H9 (cell line): ENCODE measurements at regions not wholly inside any gene's neighbourhood (a gene's known extent, or its start where the extent isn't known, plus 50 kb on each side); places are given as distances from the start of the nearest gene placed in this dataset.

Experiments used
- DNase-seq: peaks from one replicate; pipeline ENCODE4 v3.0.0-alpha.2; 2017
- H2AFZ ChIP-seq: one replicate; pipeline ENCODE4 v1.6.1; 2013; ENCODE audit warnings: mild to moderate bottlenecking, low read length, control low read depth, moderate library complexity
- H2AK5ac ChIP-seq: 2 replicates; pipeline ENCODE4 v1.6.1; 2013; ENCODE audit warnings: low read length, control low read depth, mixed read lengths; ENCODE audit not compliant: insufficient read length
- H2BK120ac ChIP-seq: one replicate; pipeline ENCODE4 v1.6.1; 2013; ENCODE audit warnings: low read depth, mild to moderate bottlenecking, low read length, control low read depth, inconsistent platforms; ENCODE audit not compliant: poor library complexity, severe bottlenecking
- H2BK12ac ChIP-seq: 2 replicates; pipeline ENCODE4 v1.6.1; 2013; ENCODE audit warnings: low read length, control low read depth, mixed read lengths, low read depth; ENCODE audit not compliant: insufficient read length
- H2BK15ac ChIP-seq: 2 replicates; pipeline ENCODE4 v1.6.1; 2013; ENCODE audit warnings: low read depth, low read length, control low read depth
- H2BK20ac ChIP-seq: one replicate; pipeline ENCODE4 v1.6.1; 2013; ENCODE audit warnings: low read depth, mild to moderate bottlenecking, low read length, control low read depth, inconsistent platforms; ENCODE audit not compliant: poor library complexity, severe bottlenecking
- H2BK5ac ChIP-seq: 2 replicates; pipeline ENCODE4 v1.6.1; 2013; ENCODE audit warnings: low read length, control low read depth, mixed read lengths; ENCODE audit not compliant: insufficient read length
- H3K14ac ChIP-seq: 2 replicates; pipeline ENCODE4 v1.6.1; 2013; ENCODE audit warnings: low read length, control low read depth; ENCODE audit not compliant: insufficient read depth
- H3K18ac ChIP-seq: 2 replicates; pipeline ENCODE4 v1.6.1; 2013; ENCODE audit warnings: low read depth, mild to moderate bottlenecking, mixed read lengths, low read length, control low read depth; ENCODE audit not compliant: insufficient read length
- H3K23ac ChIP-seq: 2 replicates; pipeline ENCODE4 v1.6.1; 2013; ENCODE audit warnings: low read length, control low read depth, mixed read lengths, low read depth; ENCODE audit not compliant: insufficient read length
- H3K23me2 ChIP-seq: 2 replicates; pipeline ENCODE4 v1.6.1; 2013; ENCODE audit warnings: low read depth, mild to moderate bottlenecking, mixed read lengths, low read length, control low read depth; ENCODE audit not compliant: insufficient read length, poor library complexity, severe bottlenecking
- H3K27ac ChIP-seq: 2 replicates; pipeline ENCODE4 v1.5.1; 2013; ENCODE audit warnings: low read length, control low read depth, mixed read lengths, low read depth; ENCODE audit not compliant: insufficient read length
- H3K27me3 ChIP-seq: 2 replicates; pipeline ENCODE4 v1.6.1; 2013; ENCODE audit warnings: low read length, control low read depth, inconsistent platforms; ENCODE audit not compliant: insufficient read depth
- H3K4ac ChIP-seq: 2 replicates; pipeline ENCODE4 v1.6.1; 2013; ENCODE audit warnings: low read depth, mild to moderate bottlenecking, control low read depth, inconsistent platforms, low read length, moderate library complexity
- H3K4me1 ChIP-seq: 2 replicates; pipeline ENCODE4 v1.6.1; 2013; ENCODE audit warnings: low read length, control low read depth, inconsistent platforms; ENCODE audit not compliant: insufficient read depth
- H3K4me2 ChIP-seq: 2 replicates; pipeline ENCODE4 v1.6.1; 2013; ENCODE audit warnings: low read length, control low read depth, mixed read lengths; ENCODE audit not compliant: insufficient read length, insufficient read depth
- H3K56ac ChIP-seq: 2 replicates; pipeline ENCODE4 v1.6.1; 2013; ENCODE audit warnings: low read depth, mild to moderate bottlenecking, mixed read lengths, low read length, control low read depth; ENCODE audit not compliant: insufficient read length
- H3K79me1 ChIP-seq: 2 replicates; pipeline ENCODE4 v1.6.1; 2013; ENCODE audit warnings: low read depth, mild to moderate bottlenecking, moderate library complexity, low read length, control low read depth, inconsistent platforms; ENCODE audit not compliant: insufficient read depth, poor library complexity, severe bottlenecking
- H3K79me2 ChIP-seq: 2 replicates; pipeline ENCODE4 v1.6.1; 2013; ENCODE audit warnings: low read length, control low read depth, inconsistent platforms; ENCODE audit not compliant: insufficient read depth
- H3K9ac ChIP-seq: 2 replicates; pipeline ENCODE4 v1.6.1; 2013; ENCODE audit warnings: low read length, control low read depth, mixed read lengths; ENCODE audit not compliant: insufficient read length; ENCODE audit errors: extremely low read depth
- H3K9me3 ChIP-seq: one replicate; pipeline ENCODE4 v1.6.1; 2013; ENCODE audit warnings: low read depth, low read length, inconsistent platforms; ENCODE audit not compliant: control insufficient read depth
- H3T11ph ChIP-seq: one replicate; pipeline ENCODE4 v1.6.1; 2013; ENCODE audit warnings: mild to moderate bottlenecking, low read length, control low read depth, inconsistent platforms
- H4K20me1 ChIP-seq: one replicate; pipeline ENCODE4 v1.6.1; 2013; ENCODE audit not compliant: control insufficient read depth, insufficient read length, insufficient read depth
- H4K5ac ChIP-seq: 2 replicates; pipeline ENCODE4 v1.6.1; 2013; ENCODE audit warnings: low read depth, mild to moderate bottlenecking, mixed read lengths, low read length, control low read depth; ENCODE audit not compliant: insufficient read length
- H4K8ac ChIP-seq: replicated peaks from 2 replicates; pipeline ENCODE4 v1.6.1; 2013; ENCODE audit warnings: low read length, control low read depth, mixed read lengths, low read depth; ENCODE audit not compliant: insufficient read length
- H4K91ac ChIP-seq: 2 replicates; pipeline ENCODE4 v1.6.1; 2013; ENCODE audit warnings: low read depth, mild to moderate bottlenecking, moderate library complexity, mixed read lengths, low read length, control low read depth; ENCODE audit not compliant: insufficient read length
- H3K27ac Mint-ChIP-seq, 3 experiments: 2 replicates in 2 of 3; 3 replicates in 1 of 3; pipeline ENCODE4 v1.8.0; 2020 to 2021; ENCODE audit warnings: mixed read lengths in 3 of 3, mild to moderate bottlenecking in 1 of 3, moderate library complexity in 1 of 3
- H3K27me3 Mint-ChIP-seq: 2 replicates; pipeline ENCODE4 v1.8.0; 2021; ENCODE audit warnings: low read depth, mild to moderate bottlenecking, moderate library complexity, mixed read lengths
- H3K36me3 Mint-ChIP-seq, 3 experiments: 2 replicates in 2 of 3; 3 replicates in 1 of 3; pipeline ENCODE4 v1.8.0; 2020 to 2021; ENCODE audit warnings: low read depth in 3 of 3, mixed read lengths in 3 of 3; ENCODE audit not compliant: insufficient read depth in 1 of 3
- H3K4me1 Mint-ChIP-seq, 2 experiments: 2 replicates each; pipeline ENCODE4 v1.8.0; 2020; ENCODE audit warnings: mixed read lengths in 2 of 2
- H3K4me3 Mint-ChIP-seq, 2 experiments: 2 replicates in 1 of 2; 3 replicates in 1 of 2; pipeline ENCODE4 v1.8.0; 2020 to 2021; ENCODE audit warnings: mild to moderate bottlenecking in 2 of 2, mixed read lengths in 2 of 2, moderate library complexity in 1 of 2
- H3K9me3 Mint-ChIP-seq, 2 experiments: 2 replicates in 1 of 2; 3 replicates in 1 of 2; pipeline ENCODE4 v1.8.0; 2020; ENCODE audit warnings: mild to moderate bottlenecking in 2 of 2, mixed read lengths in 2 of 2, moderate library complexity in 1 of 2
- WGBS: extraction: QIAGEN DNeasy Blood & Tissue Kit; methylation state at CpG from one replicate; pipeline ENCODE4 v1.1.7; 2013; ENCODE audit warnings: missing lambda C conversion rate, low lambda C conversion rate, mixed read lengths; ENCODE audit not compliant: insufficient read length; ENCODE audit errors: extremely low coverage; 5-methylcytosine and 5-hydroxymethylcytosine counted together
- TF ChIP-seq, protein P1 (sequence below): fragments of 200-600 bp; sonication (generic); conservative IDR thresholded peaks from 3 replicates; pipeline ENCODE4 v1.8.0; 2021; ENCODE audit warnings: antibody characterized with exemption, mild to moderate bottlenecking

DNA sequence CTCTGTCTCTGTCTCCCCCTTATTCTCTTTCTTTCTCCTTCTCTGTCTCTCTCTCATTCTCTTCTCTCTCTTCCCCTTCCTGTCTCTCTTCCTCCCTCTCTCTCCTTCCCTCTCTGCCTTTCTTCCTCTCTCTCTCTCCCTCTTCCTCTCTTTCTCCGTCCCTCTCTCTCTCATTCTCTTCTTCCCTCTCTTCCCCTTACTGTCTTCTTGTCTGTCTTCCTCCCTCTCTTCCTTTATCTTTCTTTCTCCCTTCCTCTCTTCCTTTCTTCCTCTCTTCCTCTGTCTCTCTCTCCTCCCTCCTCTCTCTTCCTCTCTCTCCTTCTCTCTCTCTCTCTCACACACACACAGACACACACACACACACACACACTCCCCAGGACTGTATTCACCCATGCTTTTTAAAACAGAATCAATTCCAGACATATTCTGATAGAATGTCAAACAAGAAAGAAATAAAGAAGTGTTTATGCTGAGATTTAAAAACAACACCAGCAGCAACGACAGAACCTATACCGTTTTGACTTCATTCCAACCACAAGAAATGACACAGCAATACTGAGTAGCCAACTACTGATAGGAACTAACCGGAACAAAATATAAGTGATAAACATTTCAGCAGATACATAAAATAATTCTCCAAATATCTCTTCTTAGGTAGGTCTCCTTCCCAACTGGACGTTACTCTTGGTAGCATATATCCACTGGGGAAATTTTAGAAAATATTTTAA is 296.7 kb downstream of the ASMT start:
- peaks cover 10% of the 10 kb centered on the region for H3K27me3 Mint-ChIP-seq
- H3K4me1 Mint-ChIP-seq = peaks cover 12 to 19% of the 10 kb centered on the region in 2 experiments
- Histone ChIP-seq H3K56ac (no peak overlapping the region), H4K5ac (no peak overlapping the region), H2BK120ac (no peak overlapping the region), H3K4me2 (no peak overlapping the region), H4K20me1 (no peaks in the 10 kb centered on the region), H3T11ph (no peak overlapping the region), H2AFZ (no peak overlapping the region), H3K23me2 (no peaks in the 10 kb centered on the region), H2BK5ac (no peak overlapping the region), H3K9ac (no peak overlapping the region), H4K8ac (no peak overlapping the region), H3K18ac (no peak overlapping the region), H3K23ac (no peak overlapping the region), H2BK12ac (no peak overlapping the region), H3K27ac (no peak overlapping the region), H3K79me2 (no peaks in the 10 kb centered on the region), H3K79me1 (no peaks in the 10 kb centered on the region), H2BK20ac (no peak overlapping the region), H3K14ac (no peak overlapping the region), H2AK5ac (no peak overlapping the region), H3K27me3 (no peaks in the 10 kb centered on the region), H3K4me1 (no peaks in the 10 kb centered on the region), H4K91ac (no peak overlapping the region), H3K4ac (no peak overlapping the region), H2BK15ac (no peak overlapping the region), H3K9me3 (no peaks in the 10 kb centered on the region)
- TF ChIP-seq, protein P1, sequence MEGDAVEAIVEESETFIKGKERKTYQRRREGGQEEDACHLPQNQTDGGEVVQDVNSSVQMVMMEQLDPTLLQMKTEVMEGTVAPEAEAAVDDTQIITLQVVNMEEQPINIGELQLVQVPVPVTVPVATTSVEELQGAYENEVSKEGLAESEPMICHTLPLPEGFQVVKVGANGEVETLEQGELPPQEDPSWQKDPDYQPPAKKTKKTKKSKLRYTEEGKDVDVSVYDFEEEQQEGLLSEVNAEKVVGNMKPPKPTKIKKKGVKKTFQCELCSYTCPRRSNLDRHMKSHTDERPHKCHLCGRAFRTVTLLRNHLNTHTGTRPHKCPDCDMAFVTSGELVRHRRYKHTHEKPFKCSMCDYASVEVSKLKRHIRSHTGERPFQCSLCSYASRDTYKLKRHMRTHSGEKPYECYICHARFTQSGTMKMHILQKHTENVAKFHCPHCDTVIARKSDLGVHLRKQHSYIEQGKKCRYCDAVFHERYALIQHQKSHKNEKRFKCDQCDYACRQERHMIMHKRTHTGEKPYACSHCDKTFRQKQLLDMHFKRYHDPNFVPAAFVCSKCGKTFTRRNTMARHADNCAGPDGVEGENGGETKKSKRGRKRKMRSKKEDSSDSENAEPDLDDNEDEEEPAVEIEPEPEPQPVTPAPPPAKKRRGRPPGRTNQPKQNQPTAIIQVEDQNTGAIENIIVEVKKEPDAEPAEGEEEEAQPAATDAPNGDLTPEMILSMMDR = no peak
- H3K4me3 Mint-ChIP-seq = no peak overlapping the region
- no CpG with 5 or more reads among the region's 5 CpGs for WGBS
- no peak for DNase-seq
- peaks cover 0 to 4% (median 0%) of the 10 kb centered on the region in 3 experiments; a peak in 2 of 7 replicates for H3K36me3 Mint-ChIP-seq
- peak overlapping the region in 1 of 3 experiments; percentile 10; a peak in 1 of 7 replicates for H3K27ac Mint-ChIP-seq
- H3K9me3 Mint-ChIP-seq = peaks cover 0 to 7% of the 10 kb centered on the region in 2 experiments; a peak in 3 of 5 replicates
